DND-41 (cell line): ENCODE measurements at regions not wholly inside any gene's neighbourhood (a gene's known extent, or its start where the extent isn't known, plus 50 kb on each side); places are given as distances from the start of the nearest gene placed in this dataset.

ENCODE experiments used
- ATAC-seq: fragments of 200-7000 bp; cut with Tn5 transposase; 3 replicates; pipeline ENCODE4 v1.9.1; 2021; ENCODE audit warnings: low read depth; ENCODE audit not compliant: insufficient read depth
- DNase-seq: peaks from one replicate; pipeline ENCODE4 v3.0.0-alpha.2; 2020
- H2AFZ ChIP-seq: 2 replicates; pipeline ENCODE4 v1.6.0; 2012; ENCODE audit warnings: low read depth, low read length
- H3K27ac ChIP-seq: 2 replicates; pipeline ENCODE4 v1.5.1; 2012; ENCODE audit warnings: low read length, inconsistent platforms
- H3K27me3 ChIP-seq: fragments of 200-600 bp; sonication (generic); 2 replicates; pipeline ENCODE4 v1.6.0; 2012; ENCODE audit warnings: low read length, mild to moderate bottlenecking, inconsistent platforms; ENCODE audit not compliant: insufficient read depth, poor library complexity
- H3K36me3 ChIP-seq: 2 replicates; pipeline ENCODE4 v1.5.1; 2012; ENCODE audit warnings: low read length, inconsistent platforms; ENCODE audit not compliant: insufficient read depth
- H3K4me1 ChIP-seq: 2 replicates; pipeline ENCODE4 v1.5.1; 2012; ENCODE audit warnings: mild to moderate bottlenecking, low read length; ENCODE audit not compliant: insufficient read depth
- H3K4me2 ChIP-seq: 2 replicates; pipeline ENCODE4 v1.6.0; 2012; ENCODE audit warnings: mild to moderate bottlenecking, moderate library complexity, low read length, inconsistent platforms; ENCODE audit not compliant: insufficient read depth
- H3K4me3 ChIP-seq, 2 experiments: fragments of 200-600 bp in 1 of 2; shearing (Covaris generic) in 1 of 2; 2 replicates each; pipeline ENCODE4 v1.5.1; 2012 to 2016; ENCODE audit warnings: inconsistent platforms in 2 of 2, low read length in 2 of 2, mild to moderate bottlenecking in 2 of 2, low read depth in 1 of 2, moderate library complexity in 1 of 2
- H3K79me2 ChIP-seq: 2 replicates; pipeline ENCODE4 v1.6.0; 2012; ENCODE audit warnings: low read length, inconsistent platforms; ENCODE audit not compliant: insufficient read depth
- H3K9ac ChIP-seq: 2 replicates; pipeline ENCODE4 v1.6.0; 2012; ENCODE audit warnings: low read depth, mild to moderate bottlenecking, inconsistent platforms, low read length, moderate library complexity
- H3K9me3 ChIP-seq: 2 replicates; pipeline ENCODE4 v1.5.1; 2012; ENCODE audit warnings: low read length, moderate library complexity, mild to moderate bottlenecking, inconsistent platforms; ENCODE audit not compliant: insufficient read depth, severe bottlenecking
- H4K20me1 ChIP-seq: 2 replicates; pipeline ENCODE4 v1.6.0; 2012; ENCODE audit warnings: low read length; ENCODE audit not compliant: insufficient read depth
- CTCF ChIP-seq: IDR thresholded peaks from 2 replicates; pipeline ENCODE4 v1.5.1; 2012; ENCODE audit warnings: borderline replicate concordance, low read length, moderate library complexity, mild to moderate bottlenecking; ENCODE audit not compliant: poor library complexity, severe bottlenecking; ENCODE audit errors: extremely low read depth
- EZH2 ChIP-seq: IDR thresholded peaks from 3 replicates; pipeline ENCODE4 v1.6.1; 2012; ENCODE audit warnings: borderline replicate concordance, low read depth, mild to moderate bottlenecking, moderate library complexity, low read length, inconsistent platforms; ENCODE audit not compliant: severe bottlenecking

GRCh38 chr4:104210420-104210819, 284.3 kb downstream of the CXXC4 start:
- Histone ChIP-seq H4K20me1 (no peaks in the 10 kb centered on the region), H3K4me2 (no peak overlapping the region), H3K36me3 (no peaks in the 10 kb centered on the region), H3K79me2 (no peaks in the 10 kb centered on the region), H3K9me3 (no peaks in the 10 kb centered on the region), H2AFZ (no peak overlapping the region), H3K27me3 (no peaks in the 10 kb centered on the region), H3K9ac (no peak overlapping the region), H3K4me1 (no peaks in the 10 kb centered on the region), H3K4me3 (no peak overlapping the region), H3K27ac (no peak overlapping the region)
- no peak for TF ChIP-seq EZH2
- TF ChIP-seq CTCF, result no peak
- DNase-seq, result no peak
- no peak for ATAC-seq

- H4K20me1 ChIP-seq, result no peaks in the 10 kb centered on the region
- no peaks in the 10 kb centered on the region for H3K9me3 ChIP-seq
- TF ChIP-seq CTCF, result no peak
- TF ChIP-seq EZH2, result no peak
- H3K4me1 ChIP-seq, result no peaks in the 10 kb centered on the region
- no peak for ATAC-seq
- no peak overlapping the region for H3K27ac ChIP-seq
- no peak overlapping the region for H3K4me3 ChIP-seq
- H3K9ac ChIP-seq, result no peak overlapping the region
- no peaks in the 10 kb centered on the region for H3K79me2 ChIP-seq
- H2AFZ ChIP-seq, result no peak overlapping the region
- H3K27me3 ChIP-seq, result no peaks in the 10 kb centered on the region
- DNase-seq, result no peak
- H3K4me2 ChIP-seq, result no peak overlapping the region
- no peaks in the 10 kb centered on the region for H3K36me3 ChIP-seq
Measured at GRCh38 chr4:104206784-104207183, 287.9 kb downstream of the CXXC4 start.

- Histone ChIP-seq H3K4me3 (no peak overlapping the region), H3K79me2 (no peaks in the 10 kb centered on the region), H3K36me3 (no peaks in the 10 kb centered on the region), H3K4me2 (no peak overlapping the region), H3K4me1 (no peaks in the 10 kb centered on the region), H3K27ac (no peak overlapping the region), H3K27me3 (no peaks in the 10 kb centered on the region), H3K9me3 (no peaks in the 10 kb centered on the region), H3K9ac (no peak overlapping the region), H4K20me1 (no peaks in the 10 kb centered on the region), H2AFZ (no peak overlapping the region)
- TF ChIP-seq EZH2 (no peak), CTCF (no peak)
- DNase-seq (no peak), ATAC-seq (no peak)
Measured at GRCh38 chr4:104205116-104205515, 289.6 kb downstream of the CXXC4 start.

- H3K27ac ChIP-seq, result no peak overlapping the region
- no peaks in the 10 kb centered on the region for H3K9me3 ChIP-seq
- no peak overlapping the region for H3K4me3 ChIP-seq
- no peak overlapping the region for H3K9ac ChIP-seq
- TF ChIP-seq CTCF, result no peak
- TF ChIP-seq EZH2, result no peak
- no peak overlapping the region for H3K4me2 ChIP-seq
- ATAC-seq (no peak), DNase-seq (no peak)
- H3K27me3 ChIP-seq, result no peaks in the 10 kb centered on the region
- no peaks in the 10 kb centered on the region for H3K36me3 ChIP-seq
- no peaks in the 10 kb centered on the region for H4K20me1 ChIP-seq
- no peak overlapping the region for H2AFZ ChIP-seq
- H3K79me2 ChIP-seq, result no peaks in the 10 kb centered on the region
- H3K4me1 ChIP-seq, result no peaks in the 10 kb centered on the region
Measured at GRCh38 chr4:104188301-104188700, 306.4 kb downstream of the CXXC4 start.
